Stomach smooth muscle (tissue), 2 donors: ENCODE measurements at regions not wholly inside any gene's neighbourhood (a gene's known extent, or its start where the extent isn't known, plus 50 kb on each side); places are given as distances from the start of the nearest gene placed in this dataset.
"Not testable (repeated sequence)": the region's sequence is repeated elsewhere in the genome, so short reads cannot be mapped to it uniquely, and the experiment has no call there.

Source experiments
- H3K27ac ChIP-seq: one replicate; pipeline ENCODE4 v1.7.0; 2013; ENCODE audit warnings: mild to moderate bottlenecking, low read length, inconsistent platforms
- H3K27me3 ChIP-seq, 2 donors: one replicate each; pipeline ENCODE4 v1.7.0; 2013; ENCODE audit warnings: low read length in 2 of 2; ENCODE audit not compliant: insufficient read depth in 2 of 2, control insufficient read depth in 1 of 2
- H3K36me3 ChIP-seq, 2 donors: one replicate each; pipeline ENCODE4 v1.7.0; 2013; ENCODE audit warnings: low read length in 2 of 2; ENCODE audit not compliant: control insufficient read depth in 2 of 2, insufficient read depth in 2 of 2
- H3K4me1 ChIP-seq: one replicate; pipeline ENCODE4 v1.7.0; 2013; ENCODE audit warnings: low read length; ENCODE audit not compliant: control insufficient read depth, insufficient read depth
- H3K4me3 ChIP-seq, 2 donors: one replicate each; pipeline ENCODE4 v1.7.0; 2013; ENCODE audit warnings: low read length in 2 of 2
- H3K9ac ChIP-seq, 2 donors: one replicate each; pipeline ENCODE4 v1.7.0; 2013; ENCODE audit warnings: low read length in 2 of 2, mild to moderate bottlenecking in 1 of 2
- H3K9me3 ChIP-seq, 2 donors: one replicate each; pipeline ENCODE4 v1.7.0; 2013; ENCODE audit warnings: low read length in 2 of 2; ENCODE audit not compliant: control insufficient read depth in 2 of 2
- donor health status: healthy.
- donor health status: Pancreatic carcinoma.

GRCh38 chr16:87210894-87211293 is 106.3 kb downstream of the C16orf95 start:
- no peaks in the 10 kb centered on the region for H3K9me3 ChIP-seq
- H3K9ac ChIP-seq: no peak overlapping the region
- no peak overlapping the region for H3K27ac ChIP-seq
- H3K36me3 ChIP-seq: no peaks in the 10 kb centered on the region
- H3K4me1 ChIP-seq: no peaks in the 10 kb centered on the region
- no peak overlapping the region for H3K4me3 ChIP-seq
- peaks cover 0 to 2% of the 10 kb centered on the region in 2 donors for H3K27me3 ChIP-seq

- Histone ChIP-seq H3K9ac (no peak overlapping the region), H3K4me1 (peaks cover 2% of the 10 kb centered on the region), H3K27me3 (peaks cover 2 to 5% of the 10 kb centered on the region in 2 donors), H3K4me3 (no peak overlapping the region), H3K27ac (no peak overlapping the region), H3K36me3 (no peaks in the 10 kb centered on the region), H3K9me3 (no peaks in the 10 kb centered on the region)
These were observed 105.2 kb downstream of the C16orf95 start for GRCh38 chr16:87212026-87212425.

GRCh38 chr16:87213536-87213935 is 103.7 kb downstream of the C16orf95 start:
- Histone ChIP-seq H3K9ac (no peak overlapping the region), H3K4me1 (peaks cover 3% of the 10 kb centered on the region), H3K9me3 (no peaks in the 10 kb centered on the region), H3K27me3 (peaks cover 5 to 6% of the 10 kb centered on the region in 2 donors), H3K36me3 (no peaks in the 10 kb centered on the region), H3K4me3 (no peak overlapping the region), H3K27ac (no peak overlapping the region)

- Histone ChIP-seq H3K27ac (no peak overlapping the region), H3K4me3 (no peak overlapping the region), H3K36me3 (no peaks in the 10 kb centered on the region), H3K9ac (no peak overlapping the region), H3K9me3 (no peaks in the 10 kb centered on the region), H3K4me1 (peaks cover 3% of the 10 kb centered on the region), H3K27me3 (peaks cover 5 to 6% of the 10 kb centered on the region in 2 donors)
These were observed 100.9 kb downstream of the C16orf95 start for GRCh38 chr16:87216148-87216840.

GRCh38 chr16:87216841-87217275 is 100.3 kb downstream of the C16orf95 start:
- Histone ChIP-seq H3K4me1 (peaks cover 3% of the 10 kb centered on the region), H3K36me3 (no peaks in the 10 kb centered on the region), H3K27ac (no peak overlapping the region), H3K27me3 (peaks cover 5 to 6% of the 10 kb centered on the region in 2 donors), H3K4me3 (no peak overlapping the region), H3K9ac (no peak overlapping the region), H3K9me3 (no peaks in the 10 kb centered on the region)

- not testable (repeated sequence) for H3K9ac ChIP-seq, H3K27ac ChIP-seq, H3K9me3 ChIP-seq, H3K4me1 ChIP-seq, H3K36me3 ChIP-seq, H3K27me3 ChIP-seq, H3K4me3 ChIP-seq
These were observed 99.4 kb downstream of the C16orf95 start for GRCh38 chr16:87217802-87218201.

- H3K27me3 ChIP-seq: peaks cover 5 to 6% of the 10 kb centered on the region in 2 donors
- peaks cover 3% of the 10 kb centered on the region for H3K4me1 ChIP-seq
- H3K36me3 ChIP-seq: no peaks in the 10 kb centered on the region
- no peak overlapping the region for H3K4me3 ChIP-seq
- H3K27ac ChIP-seq: no peak overlapping the region
- H3K9ac ChIP-seq: no peak overlapping the region
- H3K9me3 ChIP-seq: no peaks in the 10 kb centered on the region
These were observed 98.7 kb downstream of the C16orf95 start for GRCh38 chr16:87218281-87219055.

GRCh38 chr16:87219287-87219909 is 97.8 kb downstream of the C16orf95 start:
- Histone ChIP-seq H3K4me3 (no peak overlapping the region), H3K27ac (no peak overlapping the region), H3K9me3 (no peaks in the 10 kb centered on the region), H3K9ac (no peak overlapping the region), H3K4me1 (peaks cover 3% of the 10 kb centered on the region), H3K27me3 (peaks cover 5 to 6% of the 10 kb centered on the region in 2 donors), H3K36me3 (no peaks in the 10 kb centered on the region)

GRCh38 chr16:87221633-87222032 is 95.6 kb downstream of the C16orf95 start:
- no peak overlapping the region for H3K27ac ChIP-seq
- H3K4me3 ChIP-seq: no peak overlapping the region
- H3K27me3 ChIP-seq: peaks cover 0 to 4% of the 10 kb centered on the region in 2 donors
- no peaks in the 10 kb centered on the region for H3K36me3 ChIP-seq
- no peak overlapping the region for H3K9ac ChIP-seq
- peaks cover 3% of the 10 kb centered on the region for H3K4me1 ChIP-seq
- H3K9me3 ChIP-seq: no peaks in the 10 kb centered on the region

GRCh38 chr16:87222335-87222734 is 94.9 kb downstream of the C16orf95 start:
- peaks cover 0 to under 1% of the 10 kb centered on the region in 2 donors for H3K27me3 ChIP-seq
- no peak overlapping the region for H3K9ac ChIP-seq
- H3K36me3 ChIP-seq: no peaks in the 10 kb centered on the region
- no peak overlapping the region for H3K27ac ChIP-seq
- no peaks in the 10 kb centered on the region for H3K4me1 ChIP-seq
- H3K9me3 ChIP-seq: no peaks in the 10 kb centered on the region
- no peak overlapping the region for H3K4me3 ChIP-seq
